ENCODE measurements at regions not wholly inside any gene's neighbourhood (a gene's known extent, or its start where the extent isn't known, plus 50 kb on each side); places are given as distances from the start of the nearest gene placed in this dataset.

GRCh38 chr3:72594615-72595215 lies 253.5 kb downstream of the SHQ1 start:
- TF ChIP-seq CTCF (IDR thresholded peaks at IDR 0.05; ENCODE audit: insufficient read depth, low read length, poor library complexity, severe bottlenecking), result no peak
- peaks cover 5% of the 10 kb centered on the region for H3K27me3 ChIP-seq (ENCODE audit: control insufficient read depth, insufficient read depth, low read length)

GRCh38 chr3:72593881-72594397 lies 254.3 kb downstream of the SHQ1 start:
- Histone ChIP-seq H3K4me3 (ENCODE audit: low read depth, low read length) (no peak overlapping the region), H3K27me3 (ENCODE audit: control insufficient read depth, insufficient read depth, low read length) (no peaks in the 10 kb centered on the region), H3K36me3 (ENCODE audit: control insufficient read depth, insufficient read depth, low read length) (no peaks in the 10 kb centered on the region)
- DNase-seq (ENCODE audit: low read depth), result no peak
- TF ChIP-seq CTCF (IDR thresholded peaks at IDR 0.05; ENCODE audit: insufficient read depth, low read length, poor library complexity, severe bottlenecking), result no peak

More at GRCh38 chr3:72594615-72595215, 253.5 kb downstream of the SHQ1 start:
- no peak for DNase-seq (ENCODE audit: low read depth)
- no peak overlapping the region for H3K4me3 ChIP-seq (ENCODE audit: low read depth, low read length)
- H3K36me3 ChIP-seq (ENCODE audit: control insufficient read depth, insufficient read depth, low read length), result no peaks in the 10 kb centered on the region

DNA sequence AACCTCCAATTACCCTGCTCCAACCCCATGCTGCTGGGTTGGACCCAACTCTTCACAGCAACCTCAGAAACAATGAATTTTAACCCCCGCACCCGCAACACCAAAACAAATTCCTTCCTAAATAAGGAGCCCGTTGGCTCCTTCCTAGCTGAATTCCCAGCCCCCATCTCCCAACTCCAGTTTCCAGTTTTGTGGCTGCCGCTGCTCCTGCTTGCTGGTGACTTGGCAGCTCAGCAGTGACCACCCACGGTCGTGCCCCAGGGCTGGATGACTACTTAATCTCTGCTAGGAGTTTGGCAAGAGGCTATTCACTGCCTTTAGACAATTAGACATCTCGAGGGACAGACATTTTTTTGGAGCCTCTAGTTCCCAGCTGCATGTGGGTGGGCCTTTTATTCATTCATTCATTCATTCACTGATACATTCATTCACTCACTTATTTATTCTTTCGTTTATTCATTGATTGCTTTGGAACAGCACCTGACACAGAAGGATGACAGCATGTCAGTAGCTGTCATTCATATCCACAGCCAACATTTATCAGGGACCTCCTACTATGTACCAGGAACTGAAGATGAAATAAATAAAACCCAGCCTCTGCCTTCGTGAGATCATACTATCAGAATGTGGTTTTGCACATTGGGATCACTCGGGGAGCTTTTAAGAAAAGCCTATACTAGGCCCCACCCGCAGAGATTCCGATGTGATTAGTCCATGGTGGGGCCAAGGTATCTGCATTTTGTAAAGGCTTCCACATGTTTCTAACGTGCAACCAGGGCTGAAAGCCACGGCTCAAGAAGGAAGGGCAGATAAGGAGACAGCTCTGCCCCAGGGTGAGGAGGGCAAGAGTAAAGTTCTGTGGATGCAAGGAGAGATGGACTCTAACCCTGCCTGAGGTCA lies 256.5 kb downstream of the SHQ1 start:
- peak; percentile 73 for DNase-seq (ENCODE audit: low read depth)
- H3K4me3 ChIP-seq (ENCODE audit: low read depth, low read length), result no peak overlapping the region
- H3K27me3 ChIP-seq (ENCODE audit: control insufficient read depth, insufficient read depth, low read length), result no peaks in the 10 kb centered on the region
- no peak for TF ChIP-seq CTCF (IDR thresholded peaks at IDR 0.05; ENCODE audit: insufficient read depth, low read length, poor library complexity, severe bottlenecking)
- no peaks in the 10 kb centered on the region for H3K36me3 ChIP-seq (ENCODE audit: control insufficient read depth, insufficient read depth, low read length)

DNA sequence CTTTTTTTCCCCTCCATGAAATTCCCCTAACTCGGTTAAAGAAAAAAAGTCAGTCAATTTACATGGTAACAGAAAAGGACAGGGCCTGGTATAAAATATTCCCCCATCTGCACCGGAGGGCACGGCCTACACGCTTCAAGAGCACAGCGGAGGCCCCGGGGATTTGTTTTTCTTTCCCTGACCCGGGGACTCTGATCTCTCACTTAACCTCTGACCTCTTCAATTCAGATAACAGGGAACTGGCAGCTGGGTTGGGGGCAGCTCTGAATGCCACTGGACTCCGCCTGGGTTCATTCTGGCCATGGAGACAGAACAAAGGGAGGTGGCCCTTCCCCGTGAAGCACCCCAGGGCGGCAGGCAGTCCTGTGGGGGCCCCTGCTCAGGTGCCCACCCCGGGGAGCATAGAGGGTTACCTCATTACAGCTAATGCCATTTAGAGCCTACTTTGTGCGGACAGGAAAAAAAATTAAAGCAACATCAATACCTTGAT lies 257.5 kb downstream of the SHQ1 start:
- Histone ChIP-seq H3K4me3 (ENCODE audit: low read depth, low read length) (no peak overlapping the region), H3K36me3 (ENCODE audit: control insufficient read depth, insufficient read depth, low read length) (no peaks in the 10 kb centered on the region), H3K27me3 (ENCODE audit: control insufficient read depth, insufficient read depth, low read length) (no peaks in the 10 kb centered on the region)
- no peak for TF ChIP-seq CTCF (IDR thresholded peaks at IDR 0.05; ENCODE audit: insufficient read depth, low read length, poor library complexity, severe bottlenecking)
- no peak for DNase-seq (ENCODE audit: low read depth)

DNA sequence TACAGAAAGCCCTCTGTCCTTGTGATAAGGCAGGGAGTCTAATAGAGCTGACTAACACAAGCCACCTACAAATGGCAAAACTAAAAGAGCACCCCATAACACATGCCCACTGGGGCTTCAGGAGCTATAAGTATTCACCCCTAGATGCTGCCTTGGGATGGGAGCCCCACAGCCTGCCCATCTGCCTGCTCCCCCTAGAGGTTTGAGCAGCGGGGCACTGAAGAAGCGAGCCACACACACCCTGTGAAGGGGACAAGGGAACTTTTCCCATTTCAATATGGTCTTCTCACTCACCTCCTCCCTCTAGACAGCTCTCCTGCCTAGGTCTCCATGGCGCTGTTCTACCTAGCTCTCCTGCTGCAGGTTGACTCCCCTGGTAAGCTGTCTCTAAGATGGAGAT lies 261.0 kb downstream of the SHQ1 start:
- Histone ChIP-seq H3K36me3 (ENCODE audit: control insufficient read depth, insufficient read depth, low read length) (no peaks in the 10 kb centered on the region), H3K4me3 (ENCODE audit: low read depth, low read length) (no peak overlapping the region), H3K27me3 (ENCODE audit: control insufficient read depth, insufficient read depth, low read length) (no peaks in the 10 kb centered on the region)
- no peak for DNase-seq (ENCODE audit: low read depth)
- TF ChIP-seq CTCF (IDR thresholded peaks at IDR 0.05; ENCODE audit: insufficient read depth, low read length, poor library complexity, severe bottlenecking), result peak; percentile 2

Measured in kidney epithelial cell (primary cell).